ENCODE measurements at regions not wholly inside any gene's neighbourhood (a gene's known extent, or its start where the extent isn't known, plus 50 kb on each side); places are given as distances from the start of the nearest gene placed in this dataset.
"Not testable (repeated sequence)": the region's sequence is repeated elsewhere in the genome, so short reads cannot be mapped to it uniquely, and the experiment has no call there.

DNA sequence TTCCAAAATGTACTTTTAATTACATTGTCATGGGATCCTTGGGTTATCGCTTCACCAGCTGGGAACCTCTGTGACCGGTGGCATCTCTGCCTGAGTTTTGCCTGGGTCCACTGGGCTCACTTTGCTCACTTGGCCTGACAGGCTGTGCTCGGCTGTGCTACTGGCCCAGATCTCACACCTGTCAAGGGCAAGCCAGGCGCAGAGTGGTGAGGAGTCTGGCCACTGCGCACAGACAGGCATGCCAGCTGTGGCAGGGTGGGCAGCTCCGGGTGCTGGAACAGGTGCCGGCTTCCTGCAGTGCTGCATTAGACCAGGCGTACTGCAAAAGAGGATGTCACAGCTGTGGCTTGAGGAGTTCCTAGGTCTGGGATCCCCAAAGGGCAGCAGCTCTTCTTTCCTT, 489.8 kb downstream of the TENT5A start:
- no peak overlapping the region for H3K4me2 ChIP-seq (ENCODE audit: low read length)
- H3K9me2 ChIP-seq (ENCODE audit: low read depth, low read length): no peaks in the 10 kb centered on the region
- no peaks in the 10 kb centered on the region for H4K20me1 ChIP-seq (ENCODE audit: insufficient read depth, low read length)
- no peak overlapping the region for H3K27ac ChIP-seq (ENCODE audit: low read depth, low read length, poor library complexity, severe bottlenecking)
- no peaks in the 10 kb centered on the region for H3K27me3 ChIP-seq (ENCODE audit: insufficient read depth, low read length)
- no peaks in the 10 kb centered on the region for H3K4me1 ChIP-seq (ENCODE audit: insufficient read depth, low read length, severe bottlenecking)
- no peak for TF ChIP-seq EZH2 (IDR thresholded peaks at IDR 0.05; ENCODE audit: borderline replicate concordance, low read length)
- TF ChIP-seq, protein P1, sequence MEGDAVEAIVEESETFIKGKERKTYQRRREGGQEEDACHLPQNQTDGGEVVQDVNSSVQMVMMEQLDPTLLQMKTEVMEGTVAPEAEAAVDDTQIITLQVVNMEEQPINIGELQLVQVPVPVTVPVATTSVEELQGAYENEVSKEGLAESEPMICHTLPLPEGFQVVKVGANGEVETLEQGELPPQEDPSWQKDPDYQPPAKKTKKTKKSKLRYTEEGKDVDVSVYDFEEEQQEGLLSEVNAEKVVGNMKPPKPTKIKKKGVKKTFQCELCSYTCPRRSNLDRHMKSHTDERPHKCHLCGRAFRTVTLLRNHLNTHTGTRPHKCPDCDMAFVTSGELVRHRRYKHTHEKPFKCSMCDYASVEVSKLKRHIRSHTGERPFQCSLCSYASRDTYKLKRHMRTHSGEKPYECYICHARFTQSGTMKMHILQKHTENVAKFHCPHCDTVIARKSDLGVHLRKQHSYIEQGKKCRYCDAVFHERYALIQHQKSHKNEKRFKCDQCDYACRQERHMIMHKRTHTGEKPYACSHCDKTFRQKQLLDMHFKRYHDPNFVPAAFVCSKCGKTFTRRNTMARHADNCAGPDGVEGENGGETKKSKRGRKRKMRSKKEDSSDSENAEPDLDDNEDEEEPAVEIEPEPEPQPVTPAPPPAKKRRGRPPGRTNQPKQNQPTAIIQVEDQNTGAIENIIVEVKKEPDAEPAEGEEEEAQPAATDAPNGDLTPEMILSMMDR (IDR thresholded peaks at IDR 0.05; ENCODE audit: low read length): no peak
- H2AFZ ChIP-seq (ENCODE audit: low read length): no peak overlapping the region
- no peaks in the 10 kb centered on the region for H3K9me3 ChIP-seq (ENCODE audit: low read length)
- no peaks in the 10 kb centered on the region for H3F3A ChIP-seq (ENCODE audit: insufficient read depth, low read length)
- H3K36me3 ChIP-seq (ENCODE audit: insufficient read depth, low read length): no peaks in the 10 kb centered on the region
- H3K79me2 ChIP-seq (ENCODE audit: insufficient read depth, low read length): no peaks in the 10 kb centered on the region
- H3K4me3 ChIP-seq (ENCODE audit: low read depth, low read length, poor library complexity, severe bottlenecking): no peak overlapping the region
- no peak overlapping the region for H3K9ac ChIP-seq (ENCODE audit: low read length)

DNA sequence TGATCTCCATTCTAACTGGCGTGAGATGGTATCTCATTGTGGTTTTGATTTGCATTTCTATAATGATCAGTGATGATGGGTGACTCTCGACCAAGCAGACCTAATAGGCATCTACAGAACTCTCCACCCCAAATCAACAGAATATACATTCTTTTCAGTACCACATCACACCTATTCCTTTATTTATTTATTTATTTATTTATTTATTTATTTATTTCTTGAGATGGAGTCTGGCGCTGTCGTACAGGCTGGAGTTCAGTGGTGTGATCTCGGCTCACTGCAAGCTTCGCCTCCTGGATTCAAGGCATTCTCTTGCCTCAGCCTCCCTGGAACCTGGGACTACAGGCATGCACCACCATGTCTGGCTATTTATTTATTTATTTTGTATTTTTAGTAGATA, 496.3 kb downstream of the TENT5A start:
- H3K79me2 ChIP-seq (ENCODE audit: insufficient read depth, low read length); H3K4me2 ChIP-seq (ENCODE audit: low read length); H3K9me2 ChIP-seq (ENCODE audit: low read depth, low read length); H2AFZ ChIP-seq (ENCODE audit: low read length); H3K36me3 ChIP-seq (ENCODE audit: insufficient read depth, low read length); H3K4me1 ChIP-seq (ENCODE audit: insufficient read depth, low read length, severe bottlenecking); H3F3A ChIP-seq (ENCODE audit: insufficient read depth, low read length); H3K27me3 ChIP-seq (ENCODE audit: insufficient read depth, low read length); H4K20me1 ChIP-seq (ENCODE audit: insufficient read depth, low read length); H3K9ac ChIP-seq (ENCODE audit: low read length); H3K4me3 ChIP-seq (ENCODE audit: low read depth, low read length, poor library complexity, severe bottlenecking); H3K9me3 ChIP-seq (ENCODE audit: low read length); H3K27ac ChIP-seq (ENCODE audit: low read depth, low read length, poor library complexity, severe bottlenecking): not testable (repeated sequence)

DNA sequence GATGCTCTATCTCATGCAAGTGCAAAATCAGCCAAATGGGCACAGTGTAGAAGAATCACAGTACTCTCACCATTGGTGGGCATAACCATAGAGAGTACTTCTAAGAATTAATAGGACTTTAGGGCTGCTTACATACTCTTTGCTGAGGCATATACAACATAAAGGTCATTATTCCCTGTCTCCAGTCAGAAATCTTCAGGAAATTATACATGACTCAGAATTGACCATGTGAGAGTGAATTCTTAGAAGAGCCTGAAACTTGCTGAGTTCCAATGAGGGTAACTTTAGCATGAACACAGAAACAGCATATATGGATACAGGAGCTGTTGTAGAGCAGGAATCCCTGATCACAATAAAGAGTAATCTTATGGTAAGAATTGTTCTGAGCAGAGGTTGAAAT, 498.7 kb downstream of the TENT5A start:
- Histone ChIP-seq H3K9me2 (ENCODE audit: low read depth, low read length) (no peaks in the 10 kb centered on the region), H3K79me2 (ENCODE audit: insufficient read depth, low read length) (no peaks in the 10 kb centered on the region), H2AFZ (ENCODE audit: low read length) (no peak overlapping the region), H3K4me2 (ENCODE audit: low read length) (no peak overlapping the region), H3K36me3 (ENCODE audit: insufficient read depth, low read length) (no peaks in the 10 kb centered on the region), H3K27ac (ENCODE audit: low read depth, low read length, poor library complexity, severe bottlenecking) (no peak overlapping the region), H3K4me3 (ENCODE audit: low read depth, low read length, poor library complexity, severe bottlenecking) (no peak overlapping the region), H4K20me1 (ENCODE audit: insufficient read depth, low read length) (no peaks in the 10 kb centered on the region), H3K4me1 (ENCODE audit: insufficient read depth, low read length, severe bottlenecking) (no peaks in the 10 kb centered on the region), H3K27me3 (ENCODE audit: insufficient read depth, low read length) (no peaks in the 10 kb centered on the region), H3K9me3 (ENCODE audit: low read length) (no peaks in the 10 kb centered on the region), H3F3A (ENCODE audit: insufficient read depth, low read length) (no peaks in the 10 kb centered on the region), H3K9ac (ENCODE audit: low read length) (no peak overlapping the region)
- TF ChIP-seq, protein P1 (IDR thresholded peaks at IDR 0.05; ENCODE audit: low read length): no peak
- TF ChIP-seq EZH2 (IDR thresholded peaks at IDR 0.05; ENCODE audit: borderline replicate concordance, low read length): no peak

DNA sequence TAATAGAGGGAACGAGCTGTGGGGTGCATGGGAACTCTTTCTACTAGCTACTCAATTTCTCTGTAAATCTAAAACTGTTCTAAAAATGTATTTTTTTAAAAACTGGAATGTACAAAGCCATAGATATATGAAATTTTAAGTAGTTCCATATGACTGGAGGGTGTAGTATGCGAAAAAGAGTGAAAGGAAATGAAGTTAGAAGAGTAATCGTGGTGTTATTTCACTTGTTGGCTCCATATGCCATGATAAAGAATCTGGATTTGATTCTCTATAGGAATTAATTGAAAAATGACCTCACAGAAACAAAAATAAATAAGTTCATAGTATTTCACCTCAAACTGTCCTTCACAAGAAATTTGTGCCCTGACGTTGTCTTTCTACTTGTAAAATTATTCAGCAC, 500.2 kb downstream of the TENT5A start:
- Histone ChIP-seq H3K4me2 (ENCODE audit: low read length) (no peak overlapping the region), H3K9me3 (ENCODE audit: low read length) (no peaks in the 10 kb centered on the region), H3K36me3 (ENCODE audit: insufficient read depth, low read length) (no peaks in the 10 kb centered on the region), H3K79me2 (ENCODE audit: insufficient read depth, low read length) (no peaks in the 10 kb centered on the region), H3K9ac (ENCODE audit: low read length) (no peak overlapping the region), H3K27me3 (ENCODE audit: insufficient read depth, low read length) (no peaks in the 10 kb centered on the region), H4K20me1 (ENCODE audit: insufficient read depth, low read length) (no peaks in the 10 kb centered on the region), H2AFZ (ENCODE audit: low read length) (no peak overlapping the region), H3K4me1 (ENCODE audit: insufficient read depth, low read length, severe bottlenecking) (no peaks in the 10 kb centered on the region), H3K4me3 (ENCODE audit: low read depth, low read length, poor library complexity, severe bottlenecking) (no peak overlapping the region), H3K9me2 (ENCODE audit: low read depth, low read length) (no peaks in the 10 kb centered on the region), H3K27ac (ENCODE audit: low read depth, low read length, poor library complexity, severe bottlenecking) (no peak overlapping the region), H3F3A (ENCODE audit: insufficient read depth, low read length) (no peaks in the 10 kb centered on the region)
- no peak for TF ChIP-seq EZH2 (IDR thresholded peaks at IDR 0.05; ENCODE audit: borderline replicate concordance, low read length)
- TF ChIP-seq, protein P1 (IDR thresholded peaks at IDR 0.05; ENCODE audit: low read length): no peak

All from OCI-LY1 (cell line).